Upper lobe of right lung (tissue), 1 donor: ENCODE measurements at regions not wholly inside any gene's neighbourhood (a gene's known extent, or its start where the extent isn't known, plus 50 kb on each side); places are given as distances from the start of the nearest gene placed in this dataset.
A peak's percentile ranks its signal among the peaks of the same experiment; 100 is the strongest.
"Not testable (repeated sequence)": the region's sequence is repeated elsewhere in the genome, so short reads cannot be mapped to it uniquely, and the experiment has no call there.

Experiments used
- ATAC-seq: fragments of 200-7000 bp; cut with Tn5 transposase; one replicate; pipeline ENCODE4 v1.9.1; 2020; ENCODE audit warnings: mild to moderate bottlenecking, moderate library complexity
- DNase-seq: peaks from one replicate; pipeline ENCODE4 v3.0.0-alpha.2; 2020
- H3K27ac ChIP-seq: fragments of 200-600 bp; one replicate; pipeline ENCODE4 v1.8.0; 2022
- H3K27me3 ChIP-seq: fragments of 200-600 bp; one replicate; pipeline ENCODE4 v1.8.0; 2022; ENCODE audit warnings: mild to moderate bottlenecking
- H3K36me3 ChIP-seq: fragments of 200-600 bp; one replicate; pipeline ENCODE4 v1.8.0; 2022
- H3K4me1 ChIP-seq: fragments of 200-600 bp; one replicate; pipeline ENCODE4 v1.8.0; 2022
- H3K4me3 ChIP-seq: fragments of 200-600 bp; one replicate; pipeline ENCODE4 v1.8.0; 2022; ENCODE audit warnings: mild to moderate bottlenecking
- H3K9me3 ChIP-seq: fragments of 200-600 bp; one replicate; pipeline ENCODE4 v1.8.0; 2022
- CTCF ChIP-seq: fragments of 200-600 bp; IDR thresholded peaks from one replicate; pipeline ENCODE4 v1.8.0; 2022; ENCODE audit warnings: antibody characterized with exemption
- intact Hi-C: fragments of 100-400 bp; cut with DNase I; formaldehyde crosslinking; loops from one replicate; pipeline ENCODE4 v1.11.0; 2022
- donor health status: DM: no; HTN: yes; CAD: no; lungs with severe emphysema.

- ATAC-seq (peak; percentile 71), DNase-seq (no peak)
- no peaks in the 10 kb centered on the region for H3K4me1 ChIP-seq
- no peak overlapping the region for H3K4me3 ChIP-seq
- H3K27ac ChIP-seq, result no peak overlapping the region
- no peaks in the 10 kb centered on the region for H3K36me3 ChIP-seq
- H3K27me3 ChIP-seq, result no peaks in the 10 kb centered on the region
- no peaks in the 10 kb centered on the region for H3K9me3 ChIP-seq
- no peak for TF ChIP-seq CTCF
- intact Hi-C loops, result no loop called here
Observed at GRCh38 chr2:192500550-192501200, 305.9 kb upstream of the TMEFF2 start.

GRCh38 chr2:192499476-192499875 lies 304.7 kb upstream of the TMEFF2 start:
- H3K9me3 ChIP-seq, result no peaks in the 10 kb centered on the region
- DNase-seq (no peak), ATAC-seq (no peak)
- H3K27ac ChIP-seq, result no peak overlapping the region
- H3K36me3 ChIP-seq, result no peaks in the 10 kb centered on the region
- H3K27me3 ChIP-seq, result no peaks in the 10 kb centered on the region
- no peak for TF ChIP-seq CTCF
- no peaks in the 10 kb centered on the region for H3K4me1 ChIP-seq
- intact Hi-C loops, result no loop called here
- H3K4me3 ChIP-seq, result no peak overlapping the region

GRCh38 chr2:192498747-192499146 lies 304.0 kb upstream of the TMEFF2 start:
- no peaks in the 10 kb centered on the region for H3K27me3 ChIP-seq
- no peaks in the 10 kb centered on the region for H3K36me3 ChIP-seq
- H3K9me3 ChIP-seq, result no peaks in the 10 kb centered on the region
- intact Hi-C loops, result no loop called here
- no peak overlapping the region for H3K27ac ChIP-seq
- no peaks in the 10 kb centered on the region for H3K4me1 ChIP-seq
- no peak overlapping the region for H3K4me3 ChIP-seq
- ATAC-seq (no peak), DNase-seq (no peak)
- no peak for TF ChIP-seq CTCF

- not testable (repeated sequence) for DNase-seq, ATAC-seq
Observed at GRCh38 chr2:192488158-192488557, 293.4 kb upstream of the TMEFF2 start.

GRCh38 chr2:192487636-192488035 lies 292.9 kb upstream of the TMEFF2 start:
- H3K4me3 ChIP-seq, result no peak overlapping the region
- no peak for DNase-seq
- H3K36me3 ChIP-seq, result no peaks in the 10 kb centered on the region
- ATAC-seq, result no peak
- H3K4me1 ChIP-seq, result no peaks in the 10 kb centered on the region
- TF ChIP-seq CTCF, result no peak
- intact Hi-C loops, result no loop called here
- H3K9me3 ChIP-seq, result no peaks in the 10 kb centered on the region
- no peaks in the 10 kb centered on the region for H3K27me3 ChIP-seq
- no peak overlapping the region for H3K27ac ChIP-seq

More at GRCh38 chr2:192488158-192488557, 293.4 kb upstream of the TMEFF2 start:
- H3K36me3 ChIP-seq, H3K4me3 ChIP-seq, H3K9me3 ChIP-seq, H3K27me3 ChIP-seq, H3K27ac ChIP-seq, H3K4me1 ChIP-seq, intact Hi-C loops: not testable (repeated sequence)

- intact Hi-C loops, result no loop called here
- Histone ChIP-seq H3K4me1 (no peaks in the 10 kb centered on the region), H3K9me3 (no peaks in the 10 kb centered on the region), H3K36me3 (no peaks in the 10 kb centered on the region), H3K4me3 (no peak overlapping the region), H3K27me3 (no peaks in the 10 kb centered on the region), H3K27ac (no peak overlapping the region)
- ATAC-seq (no peak), DNase-seq (no peak)
- TF ChIP-seq CTCF, result no peak
Observed at GRCh38 chr2:192484903-192485302, 290.2 kb upstream of the TMEFF2 start.
